K562 (cell line): ENCODE measurements at regions not wholly inside any gene's neighbourhood (a gene's known extent, or its start where the extent isn't known, plus 50 kb on each side); places are given as distances from the start of the nearest gene placed in this dataset.

Experiments used
- BCOR ChIP-seq: fragments of 450-650 bp; IDR thresholded peaks from 2 replicates; pipeline ENCODE4 v1.6.1; 2016
- BHLHE40 ChIP-seq: IDR thresholded peaks from 2 replicates; pipeline ENCODE4 v1.6.1; 2011; ENCODE audit warnings: low read length, improper control_type of control experiment
- CUX1 ChIP-seq: fragments of 200-800 bp; sonication (Bioruptor generic); IDR thresholded peaks from 2 replicates; pipeline ENCODE4 v1.6.1; 2016; ENCODE audit warnings: missing genetic modification characterization, missing compliant biosample characterization
- HOMEZ ChIP-seq: fragments of 250-450 bp; sonication (Bioruptor Pico); IDR thresholded peaks from 2 replicates; pipeline ENCODE4 v1.4.0; 2020; ENCODE audit warnings: mild to moderate bottlenecking, moderate library complexity
- KDM1A ChIP-seq, 2 experiments: fragments of 450-650 bp; IDR thresholded peaks; 2 replicates each; pipeline ENCODE4 v1.6.1; 2016; ENCODE audit warnings: mild to moderate bottlenecking in 2 of 2
- MAFG ChIP-seq: fragments of 450-650 bp; conservative IDR thresholded peaks from 2 replicates; pipeline ENCODE4 v1.6.1; 2016; ENCODE audit warnings: missing genetic modification characterization, missing compliant biosample characterization
- NEUROD1 ChIP-seq: fragments of 150-350 bp; IDR thresholded peaks from 2 replicates; pipeline ENCODE4 v1.6.1; 2014; ENCODE audit warnings: borderline replicate concordance, low read length, low read depth; ENCODE audit not compliant: partially characterized antibody
- NFE2 ChIP-seq: IDR thresholded peaks from 2 replicates; pipeline ENCODE4 v1.6.1; 2014; ENCODE audit warnings: antibody characterized with exemption, low read depth
- RERE ChIP-seq: sonication (generic); formaldehyde crosslinking; IDR thresholded peaks from 2 replicates; pipeline ENCODE4 v1.8.0; 2023; ENCODE audit warnings: missing genetic modification reagents, mild to moderate bottlenecking, borderline replicate concordance
- SMAD2 ChIP-seq: fragments of 150-350 bp; IDR thresholded peaks from 2 replicates; pipeline ENCODE4 v1.6.1; 2014; ENCODE audit warnings: low read depth, mild to moderate bottlenecking, low read length
- SMARCA4 ChIP-seq: fragments of 450-650 bp; IDR thresholded peaks from 2 replicates; pipeline ENCODE4 v1.6.1; 2016
- SREBF2 ChIP-seq: sonication (generic); formaldehyde crosslinking; IDR thresholded peaks from 2 replicates; pipeline ENCODE4 v1.4.0; 2020; ENCODE audit warnings: mild to moderate bottlenecking, missing genetic modification reagents
- SRSF9 ChIP-seq: fragments of 200-400 bp; formaldehyde crosslinking; IDR thresholded peaks from 2 replicates; pipeline ENCODE4 v1.6.1; 2017; ENCODE audit warnings: low read depth, low read length, borderline replicate concordance
- ZFP36 ChIP-seq: fragments of 150-350 bp; IDR thresholded peaks from 2 replicates; pipeline ENCODE4 v1.6.1; 2018; ENCODE audit warnings: low read length, low read depth; ENCODE audit not compliant: partially characterized antibody
- ZNF12 ChIP-seq: sonication (generic); formaldehyde crosslinking; IDR thresholded peaks from 2 replicates; pipeline ENCODE4 v1.4.0; 2020; ENCODE audit warnings: mild to moderate bottlenecking, missing genetic modification reagents
- ZNF347 ChIP-seq: fragments of 450-650 bp; formaldehyde crosslinking; IDR thresholded peaks from 2 replicates; pipeline ENCODE4 v1.4.0; 2020; ENCODE audit warnings: low read depth, mild to moderate bottlenecking, moderate library complexity

- no peak for TF ChIP-seq CUX1 (CRISPR knock-in tag)
- TF ChIP-seq BCOR = peak; percentile 83; the same call in 1 of the 2 replicates
- no peak for TF ChIP-seq RERE
- no peak for TF ChIP-seq NFE2
- TF ChIP-seq SREBF2 (CRISPR knock-in tag) = no peak
- TF ChIP-seq ZNF347 (CRISPR knock-in tag) = no peak
- no peak for TF ChIP-seq SMARCA4
- no peak for TF ChIP-seq ZFP36
- TF ChIP-seq SMAD2 = no peak
- peak; percentile 15 to 20; a peak in 1 of 4 replicates for TF ChIP-seq KDM1A (IDR thresholded peaks at IDR 0.05)
- no peak for TF ChIP-seq ZNF12 (CRISPR knock-in tag)
- no peak for TF ChIP-seq HOMEZ
- no peak for TF ChIP-seq SRSF9
- no peak for TF ChIP-seq NEUROD1
- no peak for TF ChIP-seq MAFG (tag)
- TF ChIP-seq BHLHE40 = no peak
Observed at GRCh38 chr6:28719275-28719940, 193.7 kb downstream of the GPX5 start (continued).
